Left ventricle myocardium superior (tissue), 1 donor: ENCODE measurements at regions not wholly inside any gene's neighbourhood (a gene's known extent, or its start where the extent isn't known, plus 50 kb on each side); places are given as distances from the start of the nearest gene placed in this dataset.

Source experiments
- ATAC-seq: fragments of 200-7000 bp; cut with Tn5 transposase; one replicate; pipeline ENCODE4 v1.9.1; 2020; ENCODE audit warnings: mild to moderate bottlenecking, moderate library complexity
- DNase-seq: peaks from one replicate; pipeline ENCODE4 v3.0.0-alpha.2; 2020
- intact Hi-C: fragments of 100-400 bp; cut with micrococcal nuclease; formaldehyde crosslinking; loops from one replicate; pipeline ENCODE4 v1.11.0; 2022
- donor health status: DM: no; HTN: yes; CAD: no; lungs with severe emphysema.

DNA sequence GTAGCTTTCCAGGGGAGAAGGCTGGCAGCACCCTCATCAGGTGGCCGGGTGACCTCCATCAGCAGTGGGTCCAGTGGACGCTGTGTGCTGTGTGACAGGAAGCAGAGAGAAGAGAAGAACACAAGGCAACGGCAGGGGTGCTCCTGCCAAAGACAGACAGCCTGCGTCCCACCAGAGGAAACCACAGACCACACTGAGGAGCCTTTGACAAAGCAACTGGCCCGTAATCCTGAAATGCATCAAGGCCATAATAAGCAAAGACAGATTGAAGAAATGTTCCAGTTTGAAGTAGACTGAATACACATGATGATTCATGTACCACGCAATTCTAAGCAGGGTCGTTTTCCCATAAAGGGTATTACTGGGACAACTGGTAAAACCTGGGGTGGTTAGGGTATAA lies 172.4 kb downstream of the FBXO15 start:
- ATAC-seq (no peak), DNase-seq (no peak)
- intact Hi-C loops, result no loop called here

DNA sequence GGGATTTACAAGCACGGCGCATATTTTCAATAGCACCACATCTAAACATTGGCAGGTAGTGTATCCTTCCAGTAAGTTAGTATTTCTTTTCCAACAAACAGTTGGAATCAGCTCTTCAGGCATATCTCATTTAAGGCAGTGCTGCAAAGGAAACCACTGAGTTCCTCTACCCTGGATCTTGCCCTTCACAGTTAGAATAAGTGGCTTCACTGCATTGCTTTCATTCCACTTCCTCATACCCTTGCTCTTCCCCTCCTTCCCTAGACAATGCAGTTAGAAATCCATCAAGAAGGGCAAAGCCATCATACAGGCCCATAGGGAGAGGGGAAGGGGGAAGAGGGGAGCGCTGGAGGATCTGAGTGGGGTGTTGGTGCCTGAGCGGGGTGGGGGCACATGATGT lies 173.7 kb downstream of the FBXO15 start:
- DNase-seq (no peak), ATAC-seq (no peak)
- intact Hi-C loops, result no loop called here

DNA sequence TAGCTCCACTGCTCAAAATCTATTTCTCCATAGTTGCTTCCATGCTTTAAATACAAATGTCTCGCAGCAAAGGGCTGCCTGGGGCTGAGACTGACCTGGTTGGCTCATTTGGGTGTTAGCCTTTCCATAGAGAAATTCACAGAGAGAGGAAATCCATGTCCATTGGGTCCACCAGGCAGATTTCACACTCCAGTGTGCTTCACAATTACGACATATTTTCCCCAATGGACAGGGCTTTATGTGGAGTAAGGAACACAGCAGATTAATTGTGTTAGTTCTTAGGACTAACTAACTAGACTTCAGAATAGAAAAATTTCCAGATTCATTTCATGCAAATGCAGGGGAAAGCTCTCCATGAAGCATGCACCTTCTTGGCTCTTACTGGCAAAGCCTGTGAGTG lies 180.7 kb downstream of the FBXO15 start:
- ATAC-seq (no peak), DNase-seq (no peak)
- intact Hi-C loops, result no loop called here

DNA sequence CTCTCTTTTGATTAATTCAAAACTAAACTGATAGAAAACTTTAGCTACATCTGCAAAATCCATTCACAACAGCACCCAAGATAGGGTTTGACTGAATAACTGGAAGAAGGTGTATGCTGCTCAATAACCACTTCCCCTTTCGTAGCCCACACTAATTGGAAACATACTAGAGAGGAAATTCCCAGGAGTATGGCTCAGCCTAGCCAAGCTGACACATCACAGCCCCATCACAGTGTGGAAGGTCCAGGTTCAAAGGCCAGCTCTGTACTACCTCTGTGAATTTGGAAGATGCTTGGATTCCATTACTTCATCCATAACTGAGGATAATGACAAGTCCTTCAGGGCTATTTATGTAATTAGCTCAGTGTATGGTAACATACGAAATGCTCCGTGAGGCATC lies 185.4 kb downstream of the FBXO15 start:
- intact Hi-C loops, result no loop called here
- ATAC-seq (no peak), DNase-seq (no peak)

DNA sequence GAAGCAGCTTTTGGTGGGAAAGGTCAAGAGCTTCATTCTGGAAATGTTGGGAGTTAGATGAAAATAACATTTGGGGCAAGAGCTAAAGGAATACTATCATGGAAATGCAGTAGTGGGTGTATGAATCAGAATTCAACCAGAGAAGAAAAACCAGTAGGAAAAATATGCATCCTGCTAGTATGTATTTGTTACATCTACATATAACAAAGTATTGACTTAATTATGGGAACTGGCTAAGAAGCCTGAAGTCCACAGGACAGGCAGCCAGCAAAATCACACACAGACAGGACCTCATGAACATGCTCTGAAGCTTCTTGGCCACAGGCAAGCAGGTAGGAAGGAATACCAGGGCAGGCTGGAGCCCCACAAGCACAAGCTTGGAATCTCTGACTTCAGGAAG lies 185.8 kb downstream of the FBXO15 start:
- DNase-seq (no peak), ATAC-seq (no peak)
- intact Hi-C loops, result no loop called here

DNA sequence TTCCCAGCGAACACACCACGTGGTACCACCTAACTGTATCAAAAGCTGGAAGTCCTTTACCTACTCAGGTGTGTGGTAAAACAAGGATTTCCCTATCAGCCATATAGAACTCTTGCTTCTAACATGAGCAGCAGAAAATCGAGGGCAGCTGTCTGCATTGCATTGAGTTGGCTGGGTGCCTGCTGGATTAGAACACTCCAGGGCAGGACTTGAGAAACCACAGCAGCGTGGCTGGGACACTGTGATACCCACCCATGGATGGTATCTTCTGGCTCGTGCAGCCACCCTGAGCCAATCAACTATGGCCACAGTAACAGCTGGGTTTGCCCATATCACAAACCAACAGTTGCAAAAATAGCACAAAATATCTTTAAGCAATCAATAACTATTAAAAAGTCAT lies 188.3 kb downstream of the FBXO15 start:
- no peak for DNase-seq
- intact Hi-C loops, result no loop called here
- no peak for ATAC-seq

DNA sequence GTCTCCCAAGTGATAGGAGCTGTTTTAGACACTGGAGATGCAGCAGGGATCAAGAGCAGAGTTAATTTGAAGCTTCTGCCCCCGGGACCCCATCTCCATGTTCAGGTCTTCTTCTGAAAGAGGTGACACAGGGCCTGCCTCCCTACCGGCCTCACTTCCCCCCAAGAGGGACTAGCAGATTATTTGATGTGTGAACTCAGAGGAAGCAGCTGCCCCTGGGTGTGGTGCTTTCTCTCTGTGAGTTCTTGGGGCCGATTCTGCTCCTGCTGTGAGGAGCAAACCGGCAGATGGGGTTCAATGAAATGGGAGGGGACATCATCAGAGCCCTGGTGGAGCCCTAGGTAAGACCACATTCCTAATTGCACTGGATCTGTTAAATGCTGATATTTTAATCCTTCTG lies 193.4 kb downstream of the FBXO15 start:
- intact Hi-C loops, result no loop called here
- no peak for DNase-seq
- ATAC-seq, result no peak

DNA sequence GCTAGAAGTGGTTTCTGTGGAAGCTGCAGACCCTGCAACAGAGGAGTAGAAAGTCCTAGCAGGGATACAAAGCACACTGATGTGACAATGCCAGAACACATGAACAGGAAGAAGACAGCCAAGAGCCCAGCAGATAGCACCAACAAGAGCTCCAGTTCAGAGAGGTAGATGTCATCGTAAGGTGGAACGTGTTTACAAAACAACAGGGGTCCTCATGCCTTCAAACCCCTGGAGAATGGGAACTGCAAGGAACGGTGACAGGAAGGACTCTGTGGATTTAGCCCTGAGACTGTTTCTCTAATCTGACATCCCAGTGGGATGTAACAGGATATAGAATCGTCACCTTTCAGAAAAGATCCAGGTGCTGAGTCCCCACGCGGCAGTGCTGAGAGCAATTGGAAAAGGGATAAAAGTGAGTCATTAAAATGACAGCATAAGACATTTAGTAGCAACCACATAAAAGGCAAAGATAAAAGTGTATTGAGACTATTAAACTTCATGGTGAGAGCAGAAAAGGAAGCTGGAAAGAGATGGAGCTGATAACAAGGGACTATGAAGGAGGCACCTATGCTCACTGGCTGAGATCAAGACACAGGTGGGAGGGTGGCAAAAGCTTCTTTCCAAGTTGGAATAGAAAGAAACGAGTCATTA lies 195.2 kb downstream of the FBXO15 start:
- no peak for ATAC-seq
- DNase-seq, result no peak
- intact Hi-C loops, result no loop called here

DNA sequence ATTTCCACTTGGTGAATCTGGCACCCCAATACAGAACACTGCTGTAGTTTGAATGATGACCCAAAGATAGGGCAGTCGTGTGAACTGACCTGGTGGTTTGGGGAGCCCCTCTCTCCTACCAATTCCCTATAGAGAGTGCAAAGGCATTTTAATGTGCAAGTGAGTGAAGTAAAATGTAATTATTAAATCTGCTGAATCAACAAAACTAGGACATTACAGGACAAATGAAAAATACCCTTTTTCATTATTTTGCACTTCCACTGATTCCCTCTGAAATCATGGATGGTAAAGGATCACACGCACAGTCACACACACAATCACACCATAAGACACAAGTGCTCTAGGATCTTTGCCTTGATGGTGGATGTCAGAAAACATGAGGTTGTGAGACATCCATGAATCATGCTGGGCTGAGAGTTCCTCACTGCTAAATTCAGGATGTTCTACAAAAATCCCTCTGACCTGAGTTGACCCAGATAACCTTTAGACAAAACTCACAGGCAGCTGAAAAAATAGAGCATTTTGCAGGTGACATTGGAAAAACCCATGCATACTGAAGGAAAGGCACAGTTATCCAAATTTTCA lies 197.4 kb downstream of the FBXO15 start:
- no peak for ATAC-seq
- no peak for DNase-seq
- intact Hi-C loops, result no loop called here

DNA sequence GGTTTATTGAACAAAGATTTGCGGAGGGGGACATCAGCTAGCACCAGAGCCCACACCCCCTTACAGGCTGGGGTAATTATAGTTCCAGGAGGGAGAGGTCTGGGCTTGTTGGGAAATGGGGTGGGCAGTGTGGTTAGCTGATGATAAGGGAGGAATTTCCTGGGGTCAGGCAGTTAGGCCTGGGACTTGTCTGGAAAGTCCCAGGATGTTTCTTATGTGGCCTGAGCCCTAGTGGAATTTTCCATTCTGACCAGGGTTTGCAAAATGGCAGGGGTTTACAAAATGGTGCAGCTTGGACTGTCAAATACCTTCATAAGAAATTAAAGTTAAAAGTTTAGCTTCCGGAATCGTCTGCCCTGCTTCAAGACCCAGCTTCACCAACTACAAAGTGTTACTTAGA lies 199.1 kb downstream of the FBXO15 start:
- DNase-seq (no peak), ATAC-seq (no peak)
- intact Hi-C loops, result no loop called here

DNA sequence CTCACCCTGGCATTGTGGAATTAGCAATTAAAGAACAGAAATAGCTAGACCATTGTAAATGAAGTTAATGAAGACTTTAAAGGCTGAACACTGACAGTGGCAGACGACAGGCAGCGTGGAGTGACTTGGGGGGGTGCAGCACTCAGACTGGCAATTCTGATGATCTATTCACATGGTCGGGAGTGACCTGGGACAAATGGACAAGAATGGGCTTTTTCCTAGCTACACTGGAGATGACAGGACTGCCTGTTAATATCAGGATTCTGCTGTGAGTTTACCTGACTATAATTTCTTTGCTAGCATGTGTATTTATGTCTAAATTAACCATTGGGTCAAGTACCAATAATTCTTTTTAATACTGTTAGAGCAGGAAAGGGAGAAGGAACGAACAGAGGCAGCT lies 199.6 kb downstream of the FBXO15 start:
- ATAC-seq, result no peak
- intact Hi-C loops, result no loop called here
- no peak for DNase-seq

DNA sequence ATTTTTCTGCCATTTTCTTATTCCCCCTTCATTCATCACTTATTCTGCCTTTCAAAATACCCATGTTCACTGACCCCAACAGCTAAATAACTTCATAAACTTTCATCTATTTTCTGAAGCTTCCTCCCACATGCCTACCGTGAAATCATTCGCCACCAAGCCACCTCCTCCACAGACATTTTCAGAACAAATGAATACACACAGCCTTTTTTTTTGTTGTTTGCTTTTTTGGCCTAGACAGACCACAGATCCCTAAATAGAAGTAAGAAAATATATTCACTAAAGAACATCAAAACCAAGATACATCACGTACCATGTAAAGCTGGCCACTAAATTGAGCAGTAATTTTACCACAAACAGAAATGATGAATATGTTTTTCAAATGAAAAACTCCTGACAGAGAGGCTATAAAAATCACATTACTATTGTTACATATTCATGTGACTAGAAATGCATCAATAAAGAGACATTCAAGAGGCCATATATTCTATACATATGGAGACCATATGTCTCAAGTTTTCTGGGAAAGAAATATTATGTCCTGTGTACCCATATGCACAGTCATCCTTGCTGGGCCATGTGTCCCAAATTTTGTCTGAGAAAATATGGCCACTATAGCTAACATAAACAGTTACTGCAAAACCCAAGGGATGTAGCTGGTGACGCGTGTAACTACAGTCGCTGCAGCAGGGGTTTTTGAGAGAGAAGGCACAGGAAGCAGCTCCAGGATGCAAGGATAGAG lies 200.3 kb downstream of the FBXO15 start:
- intact Hi-C loops, result no loop called here
- DNase-seq, result no peak
- no peak for ATAC-seq

DNA sequence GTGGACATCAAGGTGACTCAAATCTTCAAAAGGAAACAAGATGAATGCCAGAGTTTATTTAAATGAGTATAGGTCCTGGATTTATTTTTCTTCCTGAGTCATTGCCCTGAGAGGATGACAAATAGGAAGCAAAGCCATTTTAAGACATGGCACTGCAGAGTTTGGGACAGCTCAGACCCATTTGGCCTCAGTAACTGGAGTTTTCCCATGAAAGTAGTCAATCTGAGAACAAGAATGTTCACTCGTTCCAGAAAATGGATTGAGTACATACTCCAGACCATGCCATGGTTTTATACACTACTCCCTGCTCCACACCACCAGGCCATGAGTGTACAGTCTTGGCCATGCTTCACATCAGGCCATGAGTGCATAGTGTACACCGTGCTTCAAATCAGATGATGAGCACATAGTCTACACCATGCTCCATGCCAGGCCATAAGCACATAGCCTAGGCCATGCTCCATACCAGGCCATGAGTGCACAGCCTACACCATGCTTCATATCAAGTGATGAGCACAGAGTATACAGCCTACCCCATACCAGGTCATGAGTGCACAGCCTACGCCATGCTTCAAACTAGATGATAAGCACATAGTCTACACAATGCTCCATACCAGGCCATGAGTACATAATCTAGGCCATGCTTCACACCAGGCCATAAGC lies 202.4 kb downstream of the FBXO15 start:
- intact Hi-C loops, result no loop called here
- ATAC-seq, result no peak
- no peak for DNase-seq

DNA sequence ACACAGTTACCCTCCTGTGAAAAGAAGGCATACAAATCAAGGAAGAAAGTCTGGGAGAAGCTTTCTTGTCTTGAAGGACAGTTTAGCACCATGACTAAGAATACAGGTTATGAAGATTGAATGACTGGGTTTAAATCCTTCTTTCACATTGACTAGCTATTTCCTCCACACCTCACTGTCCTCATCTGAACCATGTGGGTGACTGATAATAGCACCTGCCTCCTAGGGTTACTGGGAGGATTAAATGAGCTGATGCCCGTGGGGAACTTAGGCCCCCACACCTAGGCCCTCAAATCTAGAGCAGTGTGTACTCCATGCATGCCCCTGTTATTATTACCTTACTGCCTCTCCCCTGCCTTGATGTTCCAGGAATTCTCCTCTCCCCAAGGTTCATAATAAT lies 202.9 kb downstream of the FBXO15 start:
- ATAC-seq, result no peak
- intact Hi-C loops, result no loop called here

DNA sequence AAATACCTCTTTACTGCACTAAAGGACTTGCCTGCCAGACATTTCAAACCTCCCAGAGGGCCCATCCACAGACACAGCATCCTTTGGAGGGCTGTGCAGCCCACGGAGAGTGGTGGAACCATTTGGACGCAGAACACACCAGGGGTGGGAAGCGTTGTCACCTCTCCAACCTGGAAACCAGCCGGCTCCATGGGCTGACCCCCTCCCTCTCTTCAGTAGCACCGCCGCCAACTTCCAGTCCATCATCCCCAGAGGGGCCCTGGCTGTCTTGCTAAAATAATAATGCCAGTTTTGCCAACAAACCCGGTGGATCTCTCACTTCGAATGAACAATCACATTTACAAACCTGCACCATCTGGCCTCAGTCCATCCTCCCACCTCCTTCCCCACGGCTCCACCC lies 203.9 kb downstream of the FBXO15 start:
- intact Hi-C loops, result no loop called here
- no peak for ATAC-seq
- no peak for DNase-seq

More for the DNA sequence above, 202.9 kb downstream of the FBXO15 start:
- no peak for DNase-seq

DNA sequence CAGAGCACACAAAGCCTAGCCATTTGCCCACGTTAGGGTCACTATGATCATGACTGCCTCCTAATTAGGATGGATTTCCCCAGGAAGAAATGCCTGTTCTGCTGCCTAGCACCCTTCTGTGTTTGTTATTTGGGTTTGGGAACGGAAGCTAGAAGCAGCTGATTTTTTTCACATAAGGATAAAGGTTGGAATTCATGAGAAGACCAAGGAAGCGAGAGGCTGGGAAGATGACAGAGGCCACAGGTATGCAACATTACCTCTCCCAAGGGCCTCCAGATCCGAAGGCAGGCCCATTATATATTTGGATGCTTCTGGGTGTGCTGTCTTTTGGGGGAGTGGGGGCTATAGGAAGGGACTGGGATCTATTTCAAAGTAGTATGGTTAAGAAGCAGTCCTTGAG lies 204.7 kb downstream of the FBXO15 start:
- intact Hi-C loops, result no loop called here
- DNase-seq (no peak), ATAC-seq (no peak)

DNA sequence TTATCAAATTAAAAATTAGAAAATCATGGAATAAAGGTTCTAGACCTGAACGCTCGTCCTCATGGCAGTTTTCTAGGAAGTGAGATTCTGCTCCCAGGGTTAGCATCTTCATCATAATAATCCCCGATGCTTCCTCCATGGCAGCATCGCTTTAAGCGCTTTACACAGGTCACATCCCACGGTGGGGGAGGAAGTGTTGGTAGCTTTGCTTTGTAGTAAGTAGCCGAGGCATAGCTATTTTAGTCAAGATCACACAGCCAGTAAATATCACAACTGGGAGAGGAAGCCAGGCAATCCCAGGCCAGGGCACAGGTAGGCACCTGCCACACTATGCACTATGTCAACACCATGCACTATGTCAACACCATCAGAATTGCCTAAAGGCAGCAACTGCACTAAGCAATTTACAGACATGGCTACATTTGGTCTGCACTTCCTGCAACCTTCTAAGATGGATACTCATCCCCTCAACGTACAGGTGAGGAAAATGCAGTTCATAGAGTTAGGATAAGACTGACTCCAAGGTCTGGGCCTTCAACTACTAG lies 205.5 kb downstream of the FBXO15 start:
- intact Hi-C loops, result no loop called here
- ATAC-seq (no peak), DNase-seq (no peak)

DNA sequence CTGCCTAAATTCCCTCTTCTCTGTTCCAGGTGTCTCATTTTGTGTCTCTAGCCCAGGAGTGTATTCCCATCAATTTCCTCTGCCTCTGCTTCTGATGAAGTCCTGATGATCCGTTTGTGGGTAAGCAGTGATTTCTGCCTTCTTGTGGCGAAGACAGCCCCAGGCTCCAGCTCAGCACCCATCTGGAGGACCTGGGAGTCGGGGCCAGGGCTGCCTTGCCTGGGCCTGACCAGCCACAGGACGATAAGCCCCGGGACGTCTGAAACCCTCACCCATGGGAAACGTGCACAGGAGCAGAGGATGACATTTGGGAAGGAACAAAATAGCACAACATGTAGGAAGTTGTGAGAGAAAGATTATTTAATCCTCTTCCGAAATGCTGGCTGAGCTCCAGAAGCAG lies 206.9 kb downstream of the FBXO15 start:
- ATAC-seq, result no peak
- intact Hi-C loops, result no loop called here
- no peak for DNase-seq

DNA sequence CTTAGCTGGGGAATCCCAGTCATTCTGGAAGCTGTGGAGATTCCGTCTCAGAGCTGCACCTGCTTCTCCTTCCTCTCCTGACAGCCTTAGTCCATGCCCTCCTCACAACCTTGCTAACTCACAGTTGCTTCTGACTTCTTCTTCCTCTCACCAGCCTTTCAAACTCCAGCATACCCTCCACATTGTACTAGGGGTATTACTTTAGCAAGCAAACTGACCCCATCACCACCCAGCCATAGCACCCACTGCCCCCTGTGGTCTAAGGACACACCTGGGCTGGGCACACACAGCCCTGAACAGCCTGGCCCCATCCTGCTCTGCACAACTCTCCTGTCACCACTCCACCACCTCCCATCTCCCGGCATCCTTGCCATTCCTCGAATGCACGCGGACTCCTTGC lies 208.2 kb downstream of the FBXO15 start:
- DNase-seq, result no peak
- ATAC-seq, result no peak
- intact Hi-C loops, result no loop called here

DNA sequence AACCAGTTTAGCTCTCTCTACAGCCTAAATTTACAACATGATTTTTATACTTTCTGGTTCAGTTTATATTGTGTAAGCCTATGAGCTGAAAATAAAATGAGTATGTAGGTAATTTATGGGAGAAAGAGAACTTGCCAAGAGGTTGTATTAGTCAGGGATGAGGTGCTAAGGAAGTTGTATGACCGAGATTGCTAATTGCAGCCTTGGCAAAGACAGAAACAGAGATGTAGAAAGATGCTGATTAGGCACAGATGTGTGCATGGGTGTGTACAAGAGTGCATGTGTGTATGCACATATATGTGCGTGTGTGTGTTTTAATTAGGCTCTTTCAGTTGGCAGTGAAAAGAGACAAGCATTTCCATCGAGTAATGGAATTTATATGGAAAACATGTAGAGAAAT lies 213.9 kb downstream of the FBXO15 start:
- ATAC-seq, result no peak
- intact Hi-C loops, result no loop called here

More for the DNA sequence above, 213.9 kb downstream of the FBXO15 start:
- DNase-seq, result no peak
